A673 (cell line): ENCODE measurements at regions not wholly inside any gene's neighbourhood (a gene's known extent, or its start where the extent isn't known, plus 50 kb on each side); places are given as distances from the start of the nearest gene placed in this dataset.

Source experiments
- CTCF ChIP-seq: fragments of 300-800, 200-600 bp; sonication (generic); conservative IDR thresholded peaks from 2 replicates; pipeline ENCODE4 v1.5.1; 2017; ENCODE audit warnings: low read depth, mild to moderate bottlenecking, antibody characterized with exemption, low read length, moderate library complexity, mixed read lengths
- EZH2 ChIP-seq: fragments of 200-600 bp; sonication (generic); IDR thresholded peaks from 2 replicates; pipeline ENCODE4 v1.6.1; 2017; ENCODE audit warnings: borderline replicate concordance, low read depth, mild to moderate bottlenecking, mixed read lengths, antibody characterized with exemption, low read length; ENCODE audit not compliant: poor library complexity, severe bottlenecking

- TF ChIP-seq CTCF (no peak), EZH2 (no peak)
Observed at GRCh38 chr14:84670796-84671195, 859.1 kb upstream of the FLRT2 start.
